ENCODE measurements at regions not wholly inside any gene's neighbourhood (a gene's known extent, or its start where the extent isn't known, plus 50 kb on each side); places are given as distances from the start of the nearest gene placed in this dataset.

- no peak for DNase-seq
Measured at GRCh38 chr14:97410667-97411620, 613.8 kb downstream of the VRK1 start.

GRCh38 chr14:97411938-97412612 lies 614.9 kb downstream of the VRK1 start:
- no peak for DNase-seq

- DNase-seq, result no peak
Measured at GRCh38 chr14:97413022-97413539, 615.9 kb downstream of the VRK1 start.

- no peak for DNase-seq
Measured at GRCh38 chr14:97413966-97414717, 617.0 kb downstream of the VRK1 start.

- DNase-seq, result no peak
Measured at GRCh38 chr14:97414718-97415098, 617.5 kb downstream of the VRK1 start.

GRCh38 chr14:97415907-97416306 lies 618.7 kb downstream of the VRK1 start:
- no peak for DNase-seq

GRCh38 chr14:97416550-97416949 lies 619.4 kb downstream of the VRK1 start:
- no peak for DNase-seq

GRCh38 chr14:97417331-97417730 lies 620.1 kb downstream of the VRK1 start:
- no peak for DNase-seq

GRCh38 chr14:97420211-97420610 lies 623.0 kb downstream of the VRK1 start:
- no peak for DNase-seq

- DNase-seq, result no peak
Measured at GRCh38 chr14:97426776-97427175, 629.6 kb downstream of the VRK1 start.

GRCh38 chr14:97428808-97429440 lies 631.7 kb downstream of the VRK1 start:
- DNase-seq, result no peak

GRCh38 chr14:97432586-97432985 lies 635.4 kb downstream of the VRK1 start:
- no peak for DNase-seq

- DNase-seq, result no peak
Measured at GRCh38 chr14:97441740-97442362, 644.7 kb downstream of the VRK1 start.

GRCh38 chr14:97442363-97442762 lies 645.2 kb downstream of the VRK1 start:
- DNase-seq, result no peak

- DNase-seq, result no peak
Measured at GRCh38 chr14:97443412-97443811, 646.2 kb downstream of the VRK1 start.

GRCh38 chr14:97444248-97444647 lies 647.1 kb downstream of the VRK1 start:
- DNase-seq, result no peak

GRCh38 chr14:97445367-97445766 lies 648.2 kb downstream of the VRK1 start:
- no peak for DNase-seq

- no peak for DNase-seq
Measured at GRCh38 chr14:97446087-97446486, 648.9 kb downstream of the VRK1 start.

- DNase-seq, result no peak
Measured at GRCh38 chr14:97452314-97452713, 655.1 kb downstream of the VRK1 start.

GRCh38 chr14:97453991-97454390 lies 656.8 kb downstream of the VRK1 start:
- no peak for DNase-seq

GRCh38 chr14:97456462-97456861 lies 659.3 kb downstream of the VRK1 start:
- DNase-seq, result no peak

GRCh38 chr14:97456958-97457357 lies 659.8 kb downstream of the VRK1 start:
- no peak for DNase-seq
